Mesothelial cell of epicardium (in vitro differentiated cells): ENCODE measurements at regions not wholly inside any gene's neighbourhood (a gene's known extent, or its start where the extent isn't known, plus 50 kb on each side); places are given as distances from the start of the nearest gene placed in this dataset.
"Not testable (repeated sequence)": the region's sequence is repeated elsewhere in the genome, so short reads cannot be mapped to it uniquely, and the experiment has no call there.

Experiments used
- DNase-seq, 2 experiments: peaks; one replicate each; pipeline ENCODE4 v3.0.0; 2021; ENCODE audit warnings: low spot score in 2 of 2; ENCODE audit not compliant: unreplicated experiment in 2 of 2
- H3K27ac Mint-ChIP-seq: 2 replicates; pipeline ENCODE4 v1.8.0; 2021; ENCODE audit warnings: mixed read lengths
- H3K27me3 Mint-ChIP-seq: 2 replicates; pipeline ENCODE4 v1.8.0; 2021; ENCODE audit warnings: low read depth, mixed read lengths
- H3K36me3 Mint-ChIP-seq: 2 replicates; pipeline ENCODE4 v1.8.0; 2021; ENCODE audit warnings: mixed read lengths
- H3K4me1 Mint-ChIP-seq: 2 replicates; pipeline ENCODE4 v1.8.0; 2021; ENCODE audit warnings: mixed read lengths
- H3K4me3 Mint-ChIP-seq: 2 replicates; pipeline ENCODE4 v1.8.0; 2021; ENCODE audit warnings: mild to moderate bottlenecking, moderate library complexity, mixed read lengths
- H3K9me3 Mint-ChIP-seq: 2 replicates; pipeline ENCODE4 v1.8.0; 2021; ENCODE audit warnings: mixed read lengths
- TF ChIP-seq, protein P1 (sequence below): fragments of 200-600 bp; sonication (generic); IDR thresholded peaks from one replicate; pipeline ENCODE4 v1.5.0; 2021; ENCODE audit warnings: antibody characterized with exemption; ENCODE audit not compliant: unreplicated experiment

GRCh38 chr9:80489329-80489728 lies 917.6 kb downstream of the TLE4 start:
- no peaks in the 10 kb centered on the region for H3K36me3 Mint-ChIP-seq
- no peak for DNase-seq
- H3K4me3 Mint-ChIP-seq: no peak overlapping the region
- H3K27me3 Mint-ChIP-seq: no peaks in the 10 kb centered on the region
- TF ChIP-seq, protein P1, sequence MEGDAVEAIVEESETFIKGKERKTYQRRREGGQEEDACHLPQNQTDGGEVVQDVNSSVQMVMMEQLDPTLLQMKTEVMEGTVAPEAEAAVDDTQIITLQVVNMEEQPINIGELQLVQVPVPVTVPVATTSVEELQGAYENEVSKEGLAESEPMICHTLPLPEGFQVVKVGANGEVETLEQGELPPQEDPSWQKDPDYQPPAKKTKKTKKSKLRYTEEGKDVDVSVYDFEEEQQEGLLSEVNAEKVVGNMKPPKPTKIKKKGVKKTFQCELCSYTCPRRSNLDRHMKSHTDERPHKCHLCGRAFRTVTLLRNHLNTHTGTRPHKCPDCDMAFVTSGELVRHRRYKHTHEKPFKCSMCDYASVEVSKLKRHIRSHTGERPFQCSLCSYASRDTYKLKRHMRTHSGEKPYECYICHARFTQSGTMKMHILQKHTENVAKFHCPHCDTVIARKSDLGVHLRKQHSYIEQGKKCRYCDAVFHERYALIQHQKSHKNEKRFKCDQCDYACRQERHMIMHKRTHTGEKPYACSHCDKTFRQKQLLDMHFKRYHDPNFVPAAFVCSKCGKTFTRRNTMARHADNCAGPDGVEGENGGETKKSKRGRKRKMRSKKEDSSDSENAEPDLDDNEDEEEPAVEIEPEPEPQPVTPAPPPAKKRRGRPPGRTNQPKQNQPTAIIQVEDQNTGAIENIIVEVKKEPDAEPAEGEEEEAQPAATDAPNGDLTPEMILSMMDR: no peak
- no peaks in the 10 kb centered on the region for H3K9me3 Mint-ChIP-seq
- H3K27ac Mint-ChIP-seq: no peak overlapping the region
- H3K4me1 Mint-ChIP-seq: peaks cover 15% of the 10 kb centered on the region

DNA sequence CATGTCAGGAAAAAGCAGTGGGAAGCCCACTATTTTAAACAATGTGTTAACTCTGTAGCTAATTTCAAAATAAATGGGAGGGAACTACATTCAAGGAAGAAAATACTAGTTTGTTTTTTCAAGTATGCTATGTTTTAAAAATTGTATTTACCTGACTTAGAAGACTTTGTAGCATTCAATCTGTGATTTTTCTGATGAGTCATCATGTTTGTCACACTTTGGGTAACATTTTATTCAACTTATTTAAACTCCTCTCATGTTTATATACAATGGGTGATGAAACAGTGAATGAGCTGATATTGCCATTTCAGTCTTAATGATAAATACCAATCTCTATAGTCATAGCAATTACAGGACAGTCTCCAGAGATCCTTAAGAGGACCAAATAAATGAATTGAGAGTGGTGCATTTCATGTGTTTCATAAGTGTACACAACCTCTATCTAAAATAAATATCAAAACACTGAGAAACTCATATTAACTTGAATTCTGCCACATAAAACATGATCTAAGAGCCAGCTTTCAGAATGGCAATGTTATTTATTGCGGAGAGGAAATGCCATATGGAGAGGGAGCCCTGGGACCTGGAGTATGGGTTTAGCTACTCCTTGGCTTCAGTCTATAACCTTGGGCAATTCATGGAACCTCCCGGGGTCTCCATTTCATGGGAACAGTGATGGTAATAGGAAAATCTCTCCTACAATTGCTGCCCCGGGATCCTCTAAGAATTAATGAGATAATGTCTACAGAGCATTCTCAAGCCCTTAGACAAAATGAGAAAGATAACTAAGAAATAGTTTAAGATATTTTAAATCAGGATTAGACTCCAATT lies 913.9 kb downstream of the TLE4 start:
- Mint-ChIP-seq H3K4me1 (peaks cover 9% of the 10 kb centered on the region), H3K36me3 (no peaks in the 10 kb centered on the region)
- TF ChIP-seq, protein P1: no peak

DNA sequence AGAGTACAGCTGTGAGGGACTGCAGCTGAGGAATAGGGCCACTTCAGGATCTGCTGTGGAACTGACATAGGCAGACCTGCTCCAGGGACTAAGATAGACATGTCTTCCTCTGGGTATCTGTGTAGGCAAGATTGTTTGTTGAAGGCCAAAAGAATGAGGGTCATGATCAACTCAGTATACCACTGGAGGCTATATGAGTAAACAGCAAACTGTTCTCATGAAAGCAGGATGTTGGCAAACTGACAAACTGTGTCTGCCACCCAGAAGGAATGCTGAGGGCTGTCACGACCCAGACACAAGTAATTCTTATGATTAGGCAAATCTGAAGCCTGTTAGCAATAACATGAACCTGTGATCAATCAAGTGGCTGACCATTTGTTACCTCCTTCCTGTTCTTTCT lies 910.5 kb downstream of the TLE4 start:
- not testable (repeated sequence) for DNase-seq, H3K27me3 Mint-ChIP-seq, H3K4me1 Mint-ChIP-seq, H3K27ac Mint-ChIP-seq, H3K36me3 Mint-ChIP-seq, H3K4me3 Mint-ChIP-seq
- peaks cover 16% of the 10 kb centered on the region for H3K9me3 Mint-ChIP-seq

More for the DNA sequence above, 913.9 kb downstream of the TLE4 start:
- peaks cover 12% of the 10 kb centered on the region for H3K9me3 Mint-ChIP-seq
- H3K27me3 Mint-ChIP-seq: no peaks in the 10 kb centered on the region
- no peak overlapping the region for H3K27ac Mint-ChIP-seq
- DNase-seq: no peak
- no peak overlapping the region for H3K4me3 Mint-ChIP-seq

GRCh38 chr9:80467632-80468031 lies 895.9 kb downstream of the TLE4 start:
- TF ChIP-seq, protein P1: no peak
- no peak overlapping the region for H3K4me3 Mint-ChIP-seq

DNA sequence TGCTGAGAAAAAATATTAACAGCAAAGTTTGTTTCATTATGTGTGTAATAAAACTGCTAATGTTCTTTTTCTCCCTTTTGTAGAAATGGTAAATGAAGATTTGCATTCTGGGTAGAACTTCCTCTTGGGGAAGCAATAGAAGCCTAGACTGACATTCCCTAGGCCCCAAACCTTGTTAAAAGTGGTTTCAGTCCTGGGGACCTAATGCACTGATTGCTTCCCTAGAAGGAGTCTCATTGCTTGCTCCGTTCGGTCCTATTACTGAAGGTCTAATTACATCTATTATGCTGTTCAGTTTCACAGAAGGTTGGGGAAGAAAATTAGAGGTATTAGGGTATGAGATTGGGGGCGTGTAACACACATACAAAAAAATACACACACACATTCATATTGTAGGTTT lies 893.8 kb downstream of the TLE4 start:
- no peaks in the 10 kb centered on the region for H3K4me1 Mint-ChIP-seq
- H3K36me3 Mint-ChIP-seq: peaks cover 5% of the 10 kb centered on the region
- no peak for DNase-seq
- TF ChIP-seq, protein P1: no peak
- no peak overlapping the region for H3K27ac Mint-ChIP-seq
- peaks cover 37% of the 10 kb centered on the region for H3K9me3 Mint-ChIP-seq
- H3K4me3 Mint-ChIP-seq: no peak overlapping the region
- no peaks in the 10 kb centered on the region for H3K27me3 Mint-ChIP-seq

More at GRCh38 chr9:80467632-80468031, 895.9 kb downstream of the TLE4 start:
- Mint-ChIP-seq H3K27ac (no peak overlapping the region), H3K27me3 (no peaks in the 10 kb centered on the region), H3K36me3 (no peaks in the 10 kb centered on the region), H3K9me3 (peaks cover 29% of the 10 kb centered on the region), H3K4me1 (no peaks in the 10 kb centered on the region)
- DNase-seq: no peak

DNA sequence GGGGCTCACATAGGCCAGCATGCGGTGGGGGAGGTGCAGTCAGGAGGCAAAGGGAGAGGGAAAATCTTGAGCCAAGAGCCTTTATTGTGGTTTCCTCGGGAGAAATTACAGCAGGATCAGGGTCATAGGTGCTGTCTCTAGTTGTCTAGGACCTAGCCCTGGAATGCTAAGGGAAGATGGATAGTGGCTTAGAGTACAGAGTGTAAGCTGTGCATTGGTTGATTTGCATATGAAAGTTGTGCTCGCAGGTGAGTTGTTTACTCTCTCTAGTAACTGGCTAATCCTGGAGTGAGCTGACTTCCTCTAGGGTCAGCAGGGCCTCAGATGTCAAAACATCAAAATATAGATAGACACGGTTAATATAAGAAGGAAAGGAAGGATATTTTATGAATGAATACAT lies 877.7 kb downstream of the TLE4 start:
- no peak overlapping the region for H3K27ac Mint-ChIP-seq

More for the DNA sequence above, 877.7 kb downstream of the TLE4 start:
- no peaks in the 10 kb centered on the region for H3K27me3 Mint-ChIP-seq
- H3K4me1 Mint-ChIP-seq: no peaks in the 10 kb centered on the region
- no peak for DNase-seq
- no peak overlapping the region for H3K4me3 Mint-ChIP-seq
- TF ChIP-seq, protein P1: no peak
- peaks cover 21% of the 10 kb centered on the region for H3K9me3 Mint-ChIP-seq
- H3K36me3 Mint-ChIP-seq: peaks cover 7% of the 10 kb centered on the region
